Gastroesophageal sphincter (tissue), 3 donors: ENCODE measurements at regions not wholly inside any gene's neighbourhood (a gene's known extent, or its start where the extent isn't known, plus 50 kb on each side); places are given as distances from the start of the nearest gene placed in this dataset.

Source experiments
- EP300 ChIP-seq: sonication (generic); formaldehyde crosslinking; IDR thresholded peaks from one replicate; pipeline ENCODE4 v1.6.1; 2017; ENCODE audit warnings: antibody characterized with exemption, mild to moderate bottlenecking
- POLR2A ChIP-seq, 2 donors: fragments of 450-650 bp; IDR thresholded peaks; one replicate each; pipeline ENCODE4 v1.6.1; 2017; ENCODE audit warnings: antibody characterized with exemption in 2 of 2, mild to moderate bottlenecking in 2 of 2, moderate library complexity in 1 of 2
- TF ChIP-seq, protein P1 (sequence below), 4 experiments: fragments of 200-600 bp in 2 of 4; fragments of 450-650 bp in 2 of 4; sonication (generic) in 1 of 4; IDR thresholded peaks; one replicate each; pipeline ENCODE4 v1.5.1; 2017 to 2019; ENCODE audit warnings: antibody characterized with exemption in 4 of 4, mild to moderate bottlenecking in 2 of 4, moderate library complexity in 2 of 4

DNA sequence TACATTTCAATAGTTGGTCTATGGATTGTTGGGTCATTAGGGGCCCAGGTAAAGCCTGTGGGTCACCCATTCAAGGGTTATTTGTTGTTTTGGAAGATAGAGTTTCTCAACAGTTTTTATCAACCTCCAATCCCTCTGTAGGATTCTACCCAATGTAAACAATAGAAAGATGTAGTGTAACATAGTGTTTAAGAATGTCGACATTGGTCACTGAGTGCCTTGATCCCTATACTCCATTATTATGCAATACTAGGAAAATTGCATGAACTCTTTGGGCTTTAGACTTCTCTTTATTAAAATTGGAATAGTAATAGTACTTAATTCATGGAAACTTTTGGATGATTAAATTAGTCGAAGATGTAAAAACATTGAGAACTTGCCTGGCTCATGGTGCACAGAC lies 292.1 kb downstream of the GPD2 start:
- no peak for TF ChIP-seq POLR2A (IDR thresholded peaks at IDR 0.05)
- TF ChIP-seq, protein P1, sequence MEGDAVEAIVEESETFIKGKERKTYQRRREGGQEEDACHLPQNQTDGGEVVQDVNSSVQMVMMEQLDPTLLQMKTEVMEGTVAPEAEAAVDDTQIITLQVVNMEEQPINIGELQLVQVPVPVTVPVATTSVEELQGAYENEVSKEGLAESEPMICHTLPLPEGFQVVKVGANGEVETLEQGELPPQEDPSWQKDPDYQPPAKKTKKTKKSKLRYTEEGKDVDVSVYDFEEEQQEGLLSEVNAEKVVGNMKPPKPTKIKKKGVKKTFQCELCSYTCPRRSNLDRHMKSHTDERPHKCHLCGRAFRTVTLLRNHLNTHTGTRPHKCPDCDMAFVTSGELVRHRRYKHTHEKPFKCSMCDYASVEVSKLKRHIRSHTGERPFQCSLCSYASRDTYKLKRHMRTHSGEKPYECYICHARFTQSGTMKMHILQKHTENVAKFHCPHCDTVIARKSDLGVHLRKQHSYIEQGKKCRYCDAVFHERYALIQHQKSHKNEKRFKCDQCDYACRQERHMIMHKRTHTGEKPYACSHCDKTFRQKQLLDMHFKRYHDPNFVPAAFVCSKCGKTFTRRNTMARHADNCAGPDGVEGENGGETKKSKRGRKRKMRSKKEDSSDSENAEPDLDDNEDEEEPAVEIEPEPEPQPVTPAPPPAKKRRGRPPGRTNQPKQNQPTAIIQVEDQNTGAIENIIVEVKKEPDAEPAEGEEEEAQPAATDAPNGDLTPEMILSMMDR (IDR thresholded peaks at IDR 0.05) = no peak
- no peak for TF ChIP-seq EP300
